ENCODE measurements at regions not wholly inside any gene's neighbourhood (a gene's known extent, or its start where the extent isn't known, plus 50 kb on each side); places are given as distances from the start of the nearest gene placed in this dataset.

GRCh38 chr11:45554230-45554967 is 111.0 kb downstream of the CHST1 start:
- DNase-seq: no peak

GRCh38 chr11:45553383-45553936 is 112.0 kb downstream of the CHST1 start:
- DNase-seq: no peak

GRCh38 chr11:45551191-45551713 is 114.2 kb downstream of the CHST1 start:
- no peak for DNase-seq

- no peak for DNase-seq
Measured at GRCh38 chr11:45549257-45549656, 116.2 kb downstream of the CHST1 start.

GRCh38 chr11:45546366-45546765 is 119.1 kb downstream of the CHST1 start:
- no peak for DNase-seq

- no peak for DNase-seq
Measured at GRCh38 chr11:45544826-45545225, 120.6 kb downstream of the CHST1 start.

GRCh38 chr11:45543808-45544422 is 121.5 kb downstream of the CHST1 start:
- no peak for DNase-seq

- DNase-seq: no peak
Measured at GRCh38 chr11:45543081-45543480, 122.3 kb downstream of the CHST1 start.

GRCh38 chr11:45541693-45542434 is 123.6 kb downstream of the CHST1 start:
- no peak for DNase-seq

- DNase-seq: no peak
Measured at GRCh38 chr11:45538939-45539338, 126.5 kb downstream of the CHST1 start.

- DNase-seq: no peak
Measured at GRCh38 chr11:45538363-45538762, 127.1 kb downstream of the CHST1 start.

GRCh38 chr11:45537614-45538013 is 127.8 kb downstream of the CHST1 start:
- DNase-seq: no peak

GRCh38 chr11:45535033-45535432 is 130.4 kb downstream of the CHST1 start:
- DNase-seq: no peak

- DNase-seq: no peak
Measured at GRCh38 chr11:45534132-45534531, 131.3 kb downstream of the CHST1 start.

GRCh38 chr11:45532546-45532945 is 132.9 kb downstream of the CHST1 start:
- no peak for DNase-seq

- DNase-seq: no peak
Measured at GRCh38 chr11:45530776-45531175, 134.6 kb downstream of the CHST1 start.

- DNase-seq: no peak
Measured at GRCh38 chr11:45530111-45530510, 135.3 kb downstream of the CHST1 start.

- DNase-seq: no peak
Measured at GRCh38 chr11:45528435-45528834, 137.0 kb downstream of the CHST1 start.

- DNase-seq: no peak
Measured at GRCh38 chr11:45527898-45528297, 137.5 kb downstream of the CHST1 start.

GRCh38 chr11:45525393-45525792 is 140.0 kb downstream of the CHST1 start:
- no peak for DNase-seq

GRCh38 chr11:45523760-45524159 is 141.7 kb downstream of the CHST1 start:
- DNase-seq: no peak

GRCh38 chr11:45518833-45519535 is 146.4 kb downstream of the CHST1 start:
- no peak for DNase-seq

Measured in activated naive CD4-positive, alpha-beta T cell treated with Interleukin-2 at 50 U/mL for 16 hours (primary cell).